GM19452 (cell line): ENCODE measurements at regions not wholly inside any gene's neighbourhood (a gene's known extent, or its start where the extent isn't known, plus 50 kb on each side); places are given as distances from the start of the nearest gene placed in this dataset.
"Not testable (repeated sequence)": the region's sequence is repeated elsewhere in the genome, so short reads cannot be mapped to it uniquely, and the experiment has no call there.

Experiments
- ATAC-seq: cut with Tn5 transposase; IDR thresholded peaks from one replicate; pipeline ENCODE4 v1.9.1; 2021; ENCODE audit not compliant: unreplicated experiment

DNA sequence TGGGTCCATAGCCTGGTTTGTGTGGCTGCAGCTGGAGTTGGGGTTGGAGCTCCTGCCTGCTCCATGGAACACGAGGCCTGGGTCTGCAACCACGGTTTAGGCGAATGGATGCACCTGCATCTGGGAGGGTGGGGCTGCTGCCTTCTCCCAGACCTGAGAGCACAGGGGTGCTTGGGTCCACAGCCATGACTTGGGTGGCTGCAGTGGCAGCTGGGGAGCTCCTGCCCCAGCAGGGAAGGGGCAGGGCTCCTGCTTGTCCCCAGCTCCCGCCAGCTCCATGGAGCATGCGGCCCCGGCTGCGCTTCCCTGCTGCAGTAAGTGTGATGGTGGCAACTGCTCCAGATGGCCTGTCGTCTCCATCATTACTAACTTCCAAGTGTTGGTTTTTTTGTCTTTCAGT lies 571.1 kb upstream of the LRRN3 start:
- no peak for ATAC-seq

DNA sequence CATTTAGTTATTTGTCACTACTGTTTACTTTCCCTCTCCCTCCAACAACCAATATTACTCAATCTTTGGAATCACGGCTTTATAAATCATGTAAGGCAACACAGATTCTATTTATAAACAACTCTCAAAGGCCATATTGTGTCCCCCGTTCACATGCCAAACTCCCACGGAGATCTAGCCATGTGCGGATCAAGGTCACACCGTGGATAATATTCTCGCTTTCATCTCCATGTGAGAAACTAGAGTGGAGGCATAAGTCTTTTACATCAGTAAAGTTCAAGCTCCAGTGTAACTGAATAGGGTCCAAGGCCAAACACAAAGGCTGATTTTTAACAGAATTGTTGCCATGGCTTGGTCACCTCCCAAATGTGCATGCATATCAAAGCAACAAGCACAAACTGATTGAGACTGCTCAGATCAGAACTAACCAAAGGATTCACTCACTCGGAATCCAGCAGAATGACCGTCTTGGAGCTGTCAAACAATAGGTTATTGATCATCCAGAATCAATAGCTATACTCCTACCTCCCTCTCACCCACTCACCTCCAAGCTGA lies 569.5 kb upstream of the LRRN3 start:
- ATAC-seq: no peak

DNA sequence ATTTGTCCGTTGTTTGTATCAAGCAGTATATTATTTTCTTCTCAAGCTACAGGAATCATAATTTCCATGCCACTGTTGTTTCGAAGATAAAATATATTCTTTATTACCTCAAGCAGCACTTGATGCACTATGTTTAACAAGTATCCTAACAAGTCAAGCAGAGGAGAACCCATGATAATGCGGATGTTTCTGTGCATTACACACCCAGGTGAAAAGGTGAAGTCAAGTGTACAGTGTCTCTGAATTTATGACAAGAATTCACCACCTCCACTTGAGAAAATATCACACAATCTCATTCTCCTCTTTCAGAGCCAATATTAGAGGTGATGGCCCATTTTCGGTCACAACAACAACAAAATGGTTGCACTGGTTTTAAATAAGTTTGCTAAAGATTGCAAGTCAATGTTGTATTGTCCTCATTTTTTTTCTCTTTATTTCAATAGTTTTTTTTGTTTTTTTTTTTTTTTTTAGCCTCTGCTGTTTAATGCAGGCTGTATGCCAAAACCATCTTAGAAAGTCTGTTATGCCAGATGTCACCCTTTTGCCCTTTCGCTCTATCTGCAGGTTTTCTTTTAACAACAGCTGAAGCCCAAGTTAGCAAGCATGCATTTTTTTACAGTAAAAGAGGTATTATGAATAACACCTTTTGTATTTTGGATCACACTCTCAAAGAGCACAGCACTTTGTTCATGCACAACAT lies 568.7 kb upstream of the LRRN3 start:
- no peak for ATAC-seq

DNA sequence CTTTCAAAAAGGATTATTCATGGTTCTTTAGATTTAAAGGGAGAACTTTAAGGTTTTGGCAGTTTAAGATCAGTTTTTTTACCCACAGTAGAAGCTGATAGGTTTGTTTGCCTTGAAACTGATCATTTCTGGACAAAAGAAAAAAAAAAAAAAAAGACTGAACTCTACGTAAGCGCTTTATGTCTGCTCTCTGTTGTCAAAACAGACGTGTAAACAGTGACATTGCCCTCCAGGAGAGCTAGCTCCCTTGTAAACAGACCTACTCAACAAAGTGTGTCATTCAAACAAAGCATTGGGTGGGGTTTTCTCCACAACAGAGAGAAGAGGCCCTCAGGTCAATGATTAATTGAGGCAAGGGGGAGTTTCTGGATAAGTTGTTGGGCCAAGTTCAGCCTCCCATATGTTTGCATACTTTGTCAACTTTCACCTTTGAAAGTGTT lies 568.1 kb upstream of the LRRN3 start:
- ATAC-seq: no peak

DNA sequence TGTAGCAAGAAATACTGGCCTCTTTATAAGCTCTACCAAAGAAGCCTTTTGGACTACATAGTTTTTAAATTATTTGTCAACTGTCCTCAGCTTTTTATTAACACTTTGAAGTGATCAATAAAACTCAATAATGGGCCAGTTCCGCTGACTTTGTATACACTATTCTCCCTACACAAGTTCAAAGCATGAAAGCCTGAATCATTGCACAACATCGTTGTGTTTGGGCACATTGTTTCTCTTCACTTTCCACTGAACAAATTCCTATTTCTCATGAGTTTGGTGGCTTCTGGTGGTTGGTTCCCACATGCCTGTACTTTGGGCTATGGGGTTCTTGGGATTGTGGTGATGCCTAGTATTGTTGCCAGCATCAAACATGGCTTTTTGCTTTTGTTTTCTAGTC lies 561.8 kb upstream of the LRRN3 start:
- no peak for ATAC-seq

DNA sequence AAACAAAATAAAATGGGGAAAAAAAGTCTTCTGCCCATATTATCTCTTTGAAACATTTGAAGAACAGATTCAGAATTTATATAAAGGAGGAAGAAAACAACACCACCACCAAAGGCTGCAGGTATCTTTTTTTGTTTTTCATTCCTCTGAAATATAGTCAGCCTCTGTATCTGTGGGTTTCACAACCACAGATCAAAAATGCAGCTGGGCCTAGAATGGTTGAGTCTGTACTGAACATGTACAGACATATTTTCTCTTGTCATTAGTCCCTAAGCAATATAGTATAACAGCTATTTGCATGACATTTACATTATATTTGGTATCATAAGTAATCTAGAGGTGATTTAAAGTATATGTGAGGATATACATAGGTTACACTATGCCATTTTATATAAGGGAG lies 559.7 kb upstream of the LRRN3 start:
- no peak for ATAC-seq

DNA sequence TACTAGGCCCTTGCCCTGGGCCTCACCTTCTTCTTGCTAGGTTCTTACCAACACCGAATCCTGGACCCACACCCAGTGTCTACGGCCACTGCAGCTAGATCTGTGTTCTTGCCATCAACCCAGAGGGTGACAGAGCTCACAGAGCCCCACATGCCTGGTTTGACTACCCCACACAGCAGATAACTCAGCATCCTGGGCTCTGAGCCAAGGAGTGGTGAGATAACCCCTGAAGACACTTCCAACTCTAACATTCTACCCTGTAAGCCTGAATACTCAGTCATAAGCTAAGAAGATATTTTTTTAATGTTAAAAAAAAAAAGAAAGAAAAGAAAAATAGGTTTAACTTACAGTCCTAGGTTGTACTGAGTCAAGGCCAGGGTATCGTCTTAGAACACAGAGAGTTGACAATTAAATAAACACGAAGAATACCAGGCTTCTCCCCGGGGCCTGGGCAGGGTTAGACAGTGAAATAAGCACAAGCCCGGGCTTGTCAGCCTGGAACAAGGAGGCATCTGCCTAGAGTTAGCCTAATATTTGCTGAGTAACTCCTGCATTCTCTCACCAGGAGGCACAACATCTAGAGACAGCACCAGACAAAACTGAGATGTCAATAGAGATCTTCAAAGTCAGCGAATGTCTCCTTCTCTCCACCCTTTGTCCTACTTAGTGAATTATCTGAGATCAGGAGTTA lies 556.5 kb upstream of the LRRN3 start:
- ATAC-seq: no peak

DNA sequence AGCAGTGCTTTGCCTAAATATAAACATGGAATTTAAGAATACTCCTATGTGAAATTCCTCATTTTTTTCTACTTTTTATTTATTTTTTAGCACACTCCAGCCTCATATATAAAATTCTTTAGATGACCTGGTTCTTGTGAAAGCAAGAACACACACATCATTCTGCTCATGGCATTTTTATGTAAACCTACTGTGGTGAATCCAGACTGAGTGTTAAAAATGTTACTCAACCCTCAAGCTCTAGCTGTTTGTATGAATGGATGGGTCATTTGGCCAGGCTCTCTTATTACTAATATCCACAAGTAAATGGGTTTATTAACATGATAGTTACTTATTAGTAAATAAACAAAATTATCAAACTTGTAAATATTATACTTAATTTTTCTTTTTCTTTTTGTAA lies 551.7 kb upstream of the LRRN3 start:
- ATAC-seq: no peak

DNA sequence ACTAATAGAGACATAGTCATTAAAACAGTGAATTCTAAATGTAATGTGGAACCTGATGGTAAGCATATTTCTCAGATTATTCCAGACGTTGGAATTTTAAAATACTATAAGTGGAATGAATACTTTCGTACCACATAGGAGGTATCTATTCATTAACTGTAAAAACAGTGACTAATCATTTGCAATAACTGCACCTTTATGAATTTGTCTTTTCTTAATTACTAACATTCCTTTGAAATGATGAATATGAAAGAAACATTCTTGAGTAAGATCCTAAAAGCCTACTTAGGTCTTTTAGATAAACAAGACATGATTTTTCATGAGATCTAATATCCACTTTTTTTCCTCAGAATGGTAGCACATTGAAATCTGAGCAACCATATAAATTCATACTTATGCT lies 549.0 kb upstream of the LRRN3 start:
- no peak for ATAC-seq

DNA sequence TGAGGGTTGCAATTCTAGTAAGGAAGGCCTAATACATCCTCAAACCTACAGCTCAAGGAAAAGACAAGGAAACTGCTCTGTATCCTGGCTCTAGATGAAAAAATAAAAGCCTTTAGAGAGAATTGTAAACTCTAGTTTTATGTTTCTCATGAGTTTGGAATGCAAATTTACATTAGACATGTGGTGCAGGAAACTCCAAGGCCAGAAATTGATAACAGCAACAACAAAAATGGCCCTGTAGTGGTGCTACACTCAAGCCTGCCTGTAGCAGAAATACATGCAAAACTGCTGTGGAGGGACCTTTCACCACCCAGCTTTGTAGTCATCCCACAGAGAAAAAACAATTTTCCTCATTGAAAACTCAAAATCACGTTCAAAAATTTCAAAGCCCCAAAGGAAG lies 546.7 kb upstream of the LRRN3 start:
- no peak for ATAC-seq

DNA sequence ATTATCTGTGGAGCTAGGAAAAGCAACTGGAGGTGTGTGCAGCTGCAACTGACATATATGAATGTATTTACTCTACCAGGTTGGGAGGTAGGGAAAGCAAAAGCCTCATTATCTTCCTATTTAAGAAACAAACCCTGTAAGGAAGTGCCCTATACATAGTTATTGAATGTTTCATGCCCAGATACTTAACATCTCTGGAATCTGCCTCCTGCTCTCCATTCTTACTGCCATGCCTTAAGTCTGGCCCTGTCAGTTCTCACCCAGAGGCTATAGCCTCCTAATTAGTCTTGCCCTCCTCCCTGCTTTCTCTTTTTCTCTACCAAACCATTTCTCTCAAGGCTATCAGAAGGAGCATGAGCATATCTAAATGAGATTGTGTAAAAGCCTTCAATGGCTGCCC lies 542.6 kb upstream of the LRRN3 start:
- no peak for ATAC-seq

DNA sequence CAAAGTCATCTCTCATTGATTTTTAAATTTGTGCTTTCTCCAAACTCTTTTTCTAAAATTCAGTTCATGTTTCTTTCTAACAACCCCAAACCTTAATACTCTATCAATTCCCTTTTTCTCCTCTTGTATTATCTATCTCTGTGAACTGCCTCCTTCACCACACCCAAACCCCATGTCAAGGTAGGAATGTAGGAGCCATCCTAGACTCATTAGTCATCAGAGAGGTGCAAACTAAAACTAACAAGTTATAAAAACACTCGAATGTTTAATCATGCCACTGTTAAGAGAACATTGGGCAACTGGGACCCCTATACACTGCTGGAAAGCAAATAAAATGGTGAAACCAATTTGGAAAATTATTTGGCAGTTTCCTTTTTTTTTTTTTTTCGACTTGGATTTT lies 533.8 kb upstream of the LRRN3 start:
- no peak for ATAC-seq

DNA sequence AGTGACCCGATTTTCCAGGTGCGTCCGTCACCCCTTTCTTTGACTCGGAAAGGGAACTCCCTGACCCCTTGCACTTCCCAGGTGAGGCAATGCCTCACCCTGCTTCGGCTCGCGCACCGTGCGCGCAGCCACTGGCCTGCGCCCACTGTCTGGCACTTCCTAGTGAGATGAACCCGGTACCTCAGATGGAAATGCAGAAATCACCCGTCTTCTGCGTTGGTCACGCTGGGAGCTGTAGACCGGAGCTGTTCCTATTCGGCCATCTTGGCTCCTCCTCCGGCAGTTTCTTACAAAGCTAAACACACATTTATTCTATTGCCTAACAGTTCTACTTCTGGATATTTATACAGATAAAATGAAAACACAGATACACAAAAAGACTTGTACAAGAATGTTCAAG lies 527.6 kb upstream of the LRRN3 start:
- ATAC-seq: not testable (repeated sequence)

DNA sequence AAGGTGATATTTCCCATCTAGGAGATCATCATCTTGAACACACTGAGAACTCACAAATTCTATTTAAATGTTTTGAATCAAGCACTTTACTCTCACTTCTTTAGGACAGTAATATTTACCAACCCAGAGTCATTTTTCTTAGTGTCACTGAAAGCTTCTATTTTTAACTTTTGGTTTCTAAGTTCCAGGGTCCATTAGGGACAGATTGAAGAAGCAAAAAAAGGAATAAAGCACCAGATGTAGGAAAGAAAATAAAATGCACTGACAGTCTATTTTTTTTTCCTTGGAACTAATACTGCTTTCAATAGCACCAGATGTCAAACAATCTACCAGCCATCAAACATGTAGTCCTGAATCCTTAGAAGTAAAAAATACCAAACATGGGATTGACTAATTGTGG lies 526.7 kb upstream of the LRRN3 start:
- no peak for ATAC-seq

DNA sequence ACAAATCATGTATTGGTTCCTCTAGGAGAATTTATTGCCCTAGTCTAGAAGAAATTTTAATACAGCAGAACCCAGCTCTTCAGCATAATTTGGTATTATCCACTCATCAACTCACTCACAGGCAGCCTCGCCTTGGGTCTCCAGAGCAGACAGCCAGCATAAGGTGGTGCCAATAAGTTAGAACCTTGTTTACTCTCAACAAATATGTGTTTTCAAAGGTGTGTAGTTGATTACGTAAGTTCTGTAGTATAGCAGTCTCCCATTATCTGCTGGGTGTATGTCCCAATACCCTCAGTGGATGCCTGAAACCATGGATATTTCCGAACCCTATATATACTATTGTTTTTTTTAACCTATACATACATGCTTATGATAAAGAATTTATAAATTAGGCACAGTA lies 522.5 kb upstream of the LRRN3 start:
- ATAC-seq: no peak

DNA sequence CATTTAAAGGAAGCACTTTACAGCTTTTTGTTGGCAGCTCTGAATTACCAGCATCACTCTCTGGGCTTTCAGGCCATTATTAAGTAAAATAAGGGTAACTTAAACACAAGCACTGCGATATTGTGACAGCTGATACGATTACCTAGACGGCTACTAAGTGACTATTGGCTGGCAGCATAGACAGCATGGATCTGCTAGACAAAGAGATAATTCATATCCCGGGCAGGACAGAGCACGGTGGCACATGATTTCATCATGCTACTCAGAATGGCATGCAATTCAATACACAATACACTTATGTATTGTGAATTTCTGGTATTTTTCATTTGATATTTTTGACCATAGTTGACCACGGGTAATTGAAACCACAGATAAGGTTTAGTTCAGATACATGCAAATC lies 522.0 kb upstream of the LRRN3 start:
- ATAC-seq: no peak

DNA sequence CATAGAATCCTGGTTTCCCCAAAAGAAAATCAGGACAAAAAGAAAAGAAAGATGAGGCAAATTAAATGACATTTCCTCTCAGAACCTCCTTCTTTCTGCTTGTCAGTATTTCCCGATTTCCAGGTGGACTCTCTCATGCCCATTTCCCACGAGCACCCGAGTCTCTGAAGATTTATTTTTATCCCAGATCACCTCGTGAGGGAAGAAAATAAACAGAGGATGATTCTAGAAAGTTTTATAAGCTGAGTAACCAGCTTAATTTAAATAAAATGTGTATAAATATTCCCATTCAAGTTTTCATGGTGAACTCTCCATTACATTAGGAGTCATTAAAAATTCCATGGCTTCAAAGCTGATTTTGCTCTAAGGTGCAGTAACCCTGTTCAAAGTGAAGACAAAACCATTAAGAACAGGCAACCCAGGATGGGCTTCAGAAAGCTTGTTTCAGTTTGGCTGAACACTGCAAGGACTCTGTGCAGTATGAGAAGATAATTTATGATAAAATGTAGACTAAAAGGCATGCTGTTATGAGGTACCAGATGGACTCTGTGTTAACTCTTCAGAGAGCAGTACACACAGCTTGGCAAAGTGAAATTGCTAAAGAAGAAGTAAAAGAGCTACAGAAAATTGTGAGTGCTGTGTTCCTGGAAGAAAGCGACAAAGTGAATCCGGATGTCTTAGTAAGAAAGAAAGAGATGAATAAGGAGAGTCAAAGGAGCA lies 521.3 kb upstream of the LRRN3 start:
- no peak for ATAC-seq

DNA sequence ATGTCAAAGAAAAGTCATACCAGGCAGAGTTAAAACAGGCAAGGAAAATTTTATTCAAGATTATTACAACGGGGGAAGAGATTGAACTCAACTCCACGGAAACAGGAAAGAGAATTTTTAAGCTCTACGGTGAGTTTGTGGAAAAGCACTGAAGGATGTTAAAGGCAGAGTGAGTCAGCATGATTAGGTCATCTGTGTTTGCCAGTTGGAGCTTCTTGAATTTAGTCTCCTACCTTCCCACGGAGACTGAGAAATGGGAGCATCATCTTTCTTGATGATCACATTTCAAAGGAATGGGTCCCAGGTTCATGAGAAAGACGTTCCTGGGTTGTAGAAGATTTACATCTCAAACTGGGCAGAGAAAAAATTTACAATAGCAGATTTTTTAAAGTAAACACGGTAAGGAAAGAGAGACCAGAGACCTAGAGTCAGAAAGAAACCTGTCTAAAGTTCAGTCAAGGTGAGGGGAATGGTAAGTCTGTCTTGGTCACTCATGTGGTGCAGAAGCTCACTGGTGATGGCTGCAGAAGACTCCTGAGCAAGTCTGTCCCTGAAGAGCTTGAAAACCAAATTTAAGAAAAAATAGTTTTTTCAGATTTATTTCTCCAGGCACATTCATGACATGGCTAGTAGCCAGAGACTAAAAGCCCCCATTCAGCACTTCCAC lies 516.9 kb upstream of the LRRN3 start:
- ATAC-seq: no peak

DNA sequence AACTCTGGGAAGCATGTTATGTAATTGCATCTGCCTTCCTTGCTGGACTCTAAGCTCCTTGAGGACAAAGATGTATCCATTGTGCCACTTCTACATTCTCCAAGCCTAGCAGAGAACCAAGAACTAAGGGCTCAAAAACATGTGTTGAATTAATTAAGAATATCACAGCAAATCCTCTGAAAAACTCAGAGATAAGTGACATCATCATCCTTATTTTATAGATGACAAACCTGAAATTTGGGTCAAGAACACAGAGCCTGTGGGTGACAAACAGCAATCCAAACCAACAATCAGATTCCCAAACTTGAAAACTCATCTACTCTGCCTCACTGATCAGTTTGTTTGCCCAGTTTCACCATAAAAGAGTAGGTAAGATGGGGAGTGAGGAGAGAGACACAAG lies 503.6 kb upstream of the LRRN3 start:
- ATAC-seq: no peak

DNA sequence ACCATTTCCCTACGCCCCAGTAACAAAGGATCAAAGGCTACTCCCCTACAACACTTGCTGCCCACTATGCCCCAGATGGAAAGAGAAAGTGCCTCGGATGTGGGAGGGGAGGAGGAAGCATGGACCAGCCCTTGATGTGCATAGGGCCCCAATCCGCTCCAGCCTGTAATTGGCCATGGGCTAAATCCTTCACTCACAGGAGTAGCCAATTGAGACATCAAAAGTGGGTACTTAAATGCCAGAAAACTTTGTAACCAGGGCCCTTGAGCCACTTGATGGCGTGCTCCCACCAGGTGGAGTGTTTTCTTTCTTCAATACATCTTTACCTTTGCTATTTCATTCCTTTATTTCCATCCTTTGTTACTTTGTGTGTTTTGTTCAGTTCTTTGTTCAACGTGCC lies 500.5 kb upstream of the LRRN3 start:
- no peak for ATAC-seq

DNA sequence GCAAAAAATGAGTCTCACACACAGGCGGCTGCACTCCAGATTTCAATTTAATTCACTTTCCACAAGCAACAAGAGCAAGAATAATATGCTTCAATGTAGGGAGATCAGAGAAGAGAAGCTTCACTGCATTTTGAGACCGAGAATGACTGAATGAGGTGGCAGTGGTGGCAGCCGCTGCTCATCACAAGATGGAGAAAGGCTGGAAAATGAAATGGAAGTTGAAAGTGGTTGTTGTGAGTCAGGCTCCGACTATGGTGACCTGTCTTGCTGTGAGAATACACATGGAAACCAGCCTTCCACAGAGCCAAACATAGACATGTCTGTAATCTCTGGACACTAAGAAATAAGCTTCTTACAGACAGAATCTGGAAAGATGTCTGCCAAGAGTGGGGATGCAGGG lies 499.6 kb upstream of the LRRN3 start:
- ATAC-seq: no peak
